ENCODE measurements at regions not wholly inside any gene's neighbourhood (a gene's known extent, or its start where the extent isn't known, plus 50 kb on each side); places are given as distances from the start of the nearest gene placed in this dataset.

Small RNA genes lying in the stretch of these regions (small RNA-seq; reads per million reads assigned to genes)
- 0 reads per million in 4 donors for gene AP002963.1
- gene RNA5SP350: 0 reads per million in 4 donors

Measured in spleen (tissue), 4 donors.